ENCODE measurements at regions not wholly inside any gene's neighbourhood (a gene's known extent, or its start where the extent isn't known, plus 50 kb on each side); places are given as distances from the start of the nearest gene placed in this dataset.
A peak's percentile ranks its signal among the peaks of the same experiment; 100 is the strongest.

DNA sequence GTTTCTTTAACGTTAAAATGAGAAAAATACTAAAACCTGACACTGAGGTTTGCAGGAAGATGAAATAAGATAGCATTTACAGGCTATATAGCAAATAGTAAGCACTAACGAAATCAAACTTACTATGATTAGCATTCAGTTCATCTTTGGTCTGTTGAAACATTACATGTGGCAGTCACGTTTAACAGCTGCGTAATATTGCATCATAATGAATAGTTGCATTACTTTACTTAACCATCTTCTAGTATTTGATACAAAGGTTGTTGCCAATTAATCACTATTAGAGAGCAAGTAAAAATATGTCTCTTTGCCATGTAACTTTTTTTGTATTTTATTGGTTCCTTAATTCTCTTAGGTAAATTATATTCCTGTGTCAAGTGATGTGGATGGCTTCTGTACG, 131.8 kb upstream of the GHITM start:
- Histone ChIP-seq H3K27ac (ENCODE audit: low read depth, low read length) (no peak overlapping the region), H3K36me3 (ENCODE audit: low read length) (no peaks in the 10 kb centered on the region), H3K9ac (ENCODE audit: low read length) (no peak overlapping the region), H3F3A (ENCODE audit: insufficient read depth) (no peaks in the 10 kb centered on the region), H3K4me3 (ENCODE audit: insufficient read depth, low read length, poor library complexity, severe bottlenecking) (no peak overlapping the region), H3K27me3 (ENCODE audit: low read length) (no peaks in the 10 kb centered on the region), H3K9me3 (ENCODE audit: insufficient read depth, low read length) (no peaks in the 10 kb centered on the region), H3K9me2 (replicated peaks; ENCODE audit: insufficient read depth, low read length) (no peaks in the 10 kb centered on the region), H4K20me1 (ENCODE audit: low read depth, low read length) (no peaks in the 10 kb centered on the region), H2AFZ (ENCODE audit: low read depth, low read length, severe bottlenecking) (no peak overlapping the region), H3K4me2 (ENCODE audit: low read depth, low read length, poor library complexity, severe bottlenecking) (no peak overlapping the region), H3K79me2 (ENCODE audit: insufficient read depth, low read length) (no peaks in the 10 kb centered on the region)
- TF ChIP-seq CTCF (IDR thresholded peaks at IDR 0.05; ENCODE audit: insufficient read depth, low read length, poor library complexity, severe bottlenecking), result no peak
- TF ChIP-seq EZH2phosphoT487 (conservative IDR thresholded peaks at IDR 0.05; ENCODE audit: low read length), result no peak

DNA sequence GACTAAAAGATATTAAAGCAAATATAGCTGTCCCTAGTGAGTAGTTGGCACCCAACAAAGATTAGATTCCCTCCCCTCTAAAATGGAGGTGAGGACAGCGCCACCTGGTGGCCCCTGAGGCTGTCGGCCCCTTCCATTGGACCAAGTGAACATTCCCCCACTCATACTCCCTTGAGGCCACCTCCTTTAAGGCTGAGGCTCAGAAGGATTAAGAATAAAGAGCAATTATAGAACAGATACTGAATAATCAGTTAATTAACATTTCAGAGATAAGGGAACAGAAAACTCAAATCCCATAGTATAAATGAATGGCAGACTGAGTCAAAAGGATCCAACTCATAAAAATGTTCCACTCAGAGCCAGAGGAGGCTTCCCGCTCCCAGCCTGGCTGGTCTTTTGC, 130.4 kb upstream of the GHITM start:
- no peaks in the 10 kb centered on the region for H3K9me3 ChIP-seq (ENCODE audit: insufficient read depth, low read length)
- no peaks in the 10 kb centered on the region for H3K9me2 ChIP-seq (replicated peaks; ENCODE audit: insufficient read depth, low read length)
- H4K20me1 ChIP-seq (ENCODE audit: low read depth, low read length), result no peaks in the 10 kb centered on the region
- no peak overlapping the region for H3K27ac ChIP-seq (ENCODE audit: low read depth, low read length)
- H3K4me2 ChIP-seq (ENCODE audit: low read depth, low read length, poor library complexity, severe bottlenecking), result no peak overlapping the region
- no peaks in the 10 kb centered on the region for H3K36me3 ChIP-seq (ENCODE audit: low read length)
- no peak overlapping the region for H3K9ac ChIP-seq (ENCODE audit: low read length)
- H3K4me3 ChIP-seq (ENCODE audit: insufficient read depth, low read length, poor library complexity, severe bottlenecking), result no peak overlapping the region
- TF ChIP-seq CTCF (IDR thresholded peaks at IDR 0.05; ENCODE audit: insufficient read depth, low read length, poor library complexity, severe bottlenecking) (peak; percentile 86), EZH2phosphoT487 (conservative IDR thresholded peaks at IDR 0.05; ENCODE audit: low read length) (no peak)
- no peaks in the 10 kb centered on the region for H3F3A ChIP-seq (ENCODE audit: insufficient read depth)
- no peaks in the 10 kb centered on the region for H3K79me2 ChIP-seq (ENCODE audit: insufficient read depth, low read length)
- no peak overlapping the region for H2AFZ ChIP-seq (ENCODE audit: low read depth, low read length, severe bottlenecking)
- H3K27me3 ChIP-seq (ENCODE audit: low read length), result no peaks in the 10 kb centered on the region

GRCh38 chr10:84012431-84012830, 126.9 kb upstream of the GHITM start:
- no peaks in the 10 kb centered on the region for H4K20me1 ChIP-seq (ENCODE audit: low read depth, low read length)
- H3K4me3 ChIP-seq (ENCODE audit: insufficient read depth, low read length, poor library complexity, severe bottlenecking), result no peak overlapping the region
- no peak overlapping the region for H3K27ac ChIP-seq (ENCODE audit: low read depth, low read length)
- H3K9me3 ChIP-seq (ENCODE audit: insufficient read depth, low read length), result no peaks in the 10 kb centered on the region
- no peak overlapping the region for H3K9ac ChIP-seq (ENCODE audit: low read length)
- no peak overlapping the region for H3K4me2 ChIP-seq (ENCODE audit: low read depth, low read length, poor library complexity, severe bottlenecking)
- no peaks in the 10 kb centered on the region for H3K27me3 ChIP-seq (ENCODE audit: low read length)
- TF ChIP-seq EZH2phosphoT487 (conservative IDR thresholded peaks at IDR 0.05; ENCODE audit: low read length), result no peak
- TF ChIP-seq CTCF (IDR thresholded peaks at IDR 0.05; ENCODE audit: insufficient read depth, low read length, poor library complexity, severe bottlenecking), result no peak
- H3K79me2 ChIP-seq (ENCODE audit: insufficient read depth, low read length), result no peaks in the 10 kb centered on the region
- no peaks in the 10 kb centered on the region for H3F3A ChIP-seq (ENCODE audit: insufficient read depth)
- no peaks in the 10 kb centered on the region for H3K36me3 ChIP-seq (ENCODE audit: low read length)
- no peaks in the 10 kb centered on the region for H3K9me2 ChIP-seq (replicated peaks; ENCODE audit: insufficient read depth, low read length)
- H2AFZ ChIP-seq (ENCODE audit: low read depth, low read length, severe bottlenecking), result no peak overlapping the region

Measured in SU-DHL-6 (cell line).